ENCODE measurements at regions not wholly inside any gene's neighbourhood (a gene's known extent, or its start where the extent isn't known, plus 50 kb on each side); places are given as distances from the start of the nearest gene placed in this dataset.

DNA sequence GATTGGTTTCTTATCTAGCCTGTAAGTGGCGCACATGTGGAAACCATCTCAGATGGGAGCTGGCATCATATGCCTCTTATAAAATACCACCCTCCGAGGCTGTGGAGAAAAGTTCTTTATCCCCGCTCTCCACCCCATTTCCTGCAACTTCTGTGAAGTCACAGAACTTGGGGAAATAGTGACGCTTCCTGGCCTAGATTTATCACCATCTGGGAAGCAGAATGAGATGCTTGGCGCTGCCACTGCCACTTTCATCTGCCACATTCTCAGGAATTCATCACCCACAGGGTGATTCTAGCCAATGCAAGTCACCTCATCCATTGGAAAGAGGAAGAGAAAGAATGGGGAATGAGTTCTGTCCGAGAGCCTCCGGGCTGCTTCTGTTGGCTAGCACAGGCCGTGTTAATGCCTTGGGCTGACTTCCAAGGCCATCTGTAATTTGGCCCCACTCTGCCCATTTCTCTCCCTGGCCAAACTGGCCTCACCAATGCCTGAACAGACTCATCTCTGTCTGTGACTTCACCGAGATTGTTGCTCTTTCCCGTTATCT lies 148.8 kb upstream of the SOX4 start:
- Mint-ChIP-seq H3K4me3 (no peak overlapping the region), H3K27ac (no peak overlapping the region), H3K27me3 (ENCODE audit: low read depth) (peaks cover 39% of the 10 kb centered on the region), H3K36me3 (ENCODE audit: low read depth) (peaks cover 6% of the 10 kb centered on the region), H3K4me1 (ENCODE audit: low read depth) (peaks cover 16% of the 10 kb centered on the region), H3K9me3 (ENCODE audit: insufficient read depth) (no peaks in the 10 kb centered on the region)
- no peak for ATAC-seq
- DNase-seq, result no peak
- ChIA-PET POLR2A (no interaction called here), CTCF (no interaction called here)

DNA sequence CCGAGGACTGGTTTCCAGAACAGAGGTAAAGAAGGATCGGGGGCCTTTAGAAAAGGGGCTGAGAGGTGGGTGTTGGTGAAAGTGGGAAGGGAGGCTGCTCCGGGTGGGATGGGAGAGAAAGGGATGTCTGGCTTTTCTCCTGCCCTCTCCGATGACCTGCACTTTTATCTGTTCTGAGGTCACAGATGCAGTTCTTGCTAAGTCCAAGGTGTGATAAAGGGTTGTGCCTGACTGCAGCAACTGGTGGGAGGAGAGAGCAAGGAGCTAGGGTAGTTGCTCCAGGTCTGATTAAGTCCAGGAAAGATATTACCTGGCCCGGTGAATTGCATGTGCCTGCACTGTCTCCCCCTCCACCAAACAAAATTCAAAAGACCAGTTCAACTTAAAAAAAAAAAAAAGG lies 145.6 kb upstream of the SOX4 start:
- DNase-seq (no peak), ATAC-seq (no peak)
- no peaks in the 10 kb centered on the region for H3K9me3 Mint-ChIP-seq (ENCODE audit: insufficient read depth)
- peaks cover 47% of the 10 kb centered on the region for H3K27me3 Mint-ChIP-seq (ENCODE audit: low read depth)
- ChIA-PET CTCF (no interaction called here), POLR2A (no interaction called here)
- H3K36me3 Mint-ChIP-seq (ENCODE audit: low read depth), result no peaks in the 10 kb centered on the region
- peaks cover 2% of the 10 kb centered on the region for H3K4me1 Mint-ChIP-seq (ENCODE audit: low read depth)
- H3K27ac Mint-ChIP-seq, result no peak overlapping the region
- no peak overlapping the region for H3K4me3 Mint-ChIP-seq

- POLR2A ChIA-PET, result no interaction called here
- Mint-ChIP-seq H3K27me3 (ENCODE audit: low read depth) (peaks cover 44% of the 10 kb centered on the region), H3K36me3 (ENCODE audit: low read depth) (no peaks in the 10 kb centered on the region), H3K4me1 (ENCODE audit: low read depth) (peaks cover 2% of the 10 kb centered on the region), H3K4me3 (no peak overlapping the region), H3K27ac (no peak overlapping the region), H3K9me3 (ENCODE audit: insufficient read depth) (no peaks in the 10 kb centered on the region)
- DNase-seq, result no peak
- no peak for ATAC-seq
- CTCF ChIA-PET, result no interaction called here
Measured at GRCh38 chr6:21448485-21449109, 145.0 kb upstream of the SOX4 start.

- H3K36me3 Mint-ChIP-seq (ENCODE audit: low read depth), result no peaks in the 10 kb centered on the region
- no peak for ATAC-seq
- peaks cover 37% of the 10 kb centered on the region for H3K27me3 Mint-ChIP-seq (ENCODE audit: low read depth)
- peaks cover 2% of the 10 kb centered on the region for H3K4me1 Mint-ChIP-seq (ENCODE audit: low read depth)
- POLR2A ChIA-PET, result no interaction called here
- CTCF ChIA-PET, result no interaction called here
- no peak for DNase-seq
- H3K4me3 Mint-ChIP-seq, result no peak overlapping the region
- H3K9me3 Mint-ChIP-seq (ENCODE audit: insufficient read depth), result no peaks in the 10 kb centered on the region
- H3K27ac Mint-ChIP-seq, result no peak overlapping the region
Measured at GRCh38 chr6:21450149-21450548, 143.4 kb upstream of the SOX4 start.

DNA sequence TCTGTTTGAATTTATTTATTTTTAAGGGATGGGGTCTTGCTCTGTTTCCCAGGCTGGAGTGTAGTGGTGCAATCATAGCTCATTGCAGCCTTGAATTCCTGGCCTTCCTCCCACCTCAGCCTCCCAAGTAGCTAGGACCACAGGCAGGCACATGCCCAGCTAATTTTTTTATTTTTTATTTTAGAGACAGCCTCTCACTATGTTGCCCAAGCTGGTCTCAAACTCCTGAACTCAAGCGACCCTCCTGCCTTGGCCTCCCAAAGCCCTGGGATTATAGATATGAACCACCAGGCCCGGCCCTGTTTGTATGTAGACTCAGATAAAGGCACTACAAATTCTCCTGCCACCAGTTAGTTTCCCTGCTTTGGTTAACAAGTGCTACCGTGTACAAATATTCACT lies 142.9 kb upstream of the SOX4 start:
- Mint-ChIP-seq H3K4me3 (no peak overlapping the region), H3K27ac (no peak overlapping the region), H3K4me1 (ENCODE audit: low read depth) (peaks cover 2% of the 10 kb centered on the region), H3K9me3 (ENCODE audit: insufficient read depth) (no peaks in the 10 kb centered on the region), H3K36me3 (ENCODE audit: low read depth) (no peaks in the 10 kb centered on the region), H3K27me3 (ENCODE audit: low read depth) (peaks cover 36% of the 10 kb centered on the region)
- no peak for DNase-seq
- POLR2A ChIA-PET, result no interaction called here
- no peak for ATAC-seq
- CTCF ChIA-PET, result no interaction called here

DNA sequence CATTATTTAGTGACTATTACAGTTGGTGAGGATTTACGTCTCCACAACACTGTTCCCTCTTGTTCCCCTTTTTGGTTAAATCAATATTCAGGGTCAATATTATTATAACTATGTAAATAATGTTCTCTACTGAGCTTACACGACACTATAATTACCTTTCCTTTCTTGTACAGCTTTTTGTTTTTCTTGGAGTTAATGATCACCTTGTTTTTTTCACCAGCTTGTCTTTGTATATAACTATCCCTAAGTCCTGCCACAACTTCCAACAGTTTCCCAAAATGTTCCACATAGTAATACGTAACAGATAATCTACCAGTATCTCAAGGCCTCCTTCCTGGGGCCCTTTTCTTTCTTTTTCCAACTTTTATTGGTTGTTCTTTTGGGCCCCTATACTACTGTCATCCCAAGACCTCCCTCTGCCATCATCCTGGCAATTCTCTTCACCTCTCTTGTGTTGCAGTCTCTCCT lies 142.0 kb upstream of the SOX4 start:
- ChIA-PET CTCF (no interaction called here), POLR2A (no interaction called here)
- H3K36me3 Mint-ChIP-seq (ENCODE audit: low read depth), result no peaks in the 10 kb centered on the region
- H3K4me1 Mint-ChIP-seq (ENCODE audit: low read depth), result peaks cover 2% of the 10 kb centered on the region
- ATAC-seq, result no peak
- H3K27ac Mint-ChIP-seq, result no peak overlapping the region
- no peak for DNase-seq
- H3K27me3 Mint-ChIP-seq (ENCODE audit: low read depth), result peaks cover 32% of the 10 kb centered on the region
- H3K4me3 Mint-ChIP-seq, result no peak overlapping the region
- H3K9me3 Mint-ChIP-seq (ENCODE audit: insufficient read depth), result no peaks in the 10 kb centered on the region

DNA sequence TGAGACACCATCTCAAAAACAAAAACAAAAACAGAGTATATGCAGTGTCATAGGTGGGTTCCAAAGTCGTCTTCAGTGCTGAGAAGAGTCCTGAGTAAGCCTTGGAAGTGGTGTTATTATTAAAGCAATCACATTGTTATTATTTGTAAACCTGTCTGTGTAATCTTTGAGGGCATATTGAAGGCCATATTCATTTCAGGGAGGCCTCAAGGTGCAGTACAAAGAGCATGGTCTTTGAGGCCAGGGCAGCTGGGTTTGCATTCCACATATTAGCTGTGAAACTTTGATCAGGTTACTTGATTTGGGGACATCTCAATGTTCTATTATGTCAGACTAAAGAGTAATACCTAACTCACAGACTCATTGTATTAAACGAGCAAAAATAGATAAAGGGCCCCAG lies 139.3 kb upstream of the SOX4 start:
- peaks cover 2% of the 10 kb centered on the region for H3K4me1 Mint-ChIP-seq (ENCODE audit: low read depth)
- DNase-seq, result no peak
- H3K4me3 Mint-ChIP-seq, result no peak overlapping the region
- no peak for ATAC-seq
- H3K9me3 Mint-ChIP-seq (ENCODE audit: insufficient read depth), result no peaks in the 10 kb centered on the region
- no peak overlapping the region for H3K27ac Mint-ChIP-seq
- POLR2A ChIA-PET, result no interaction called here
- no peaks in the 10 kb centered on the region for H3K36me3 Mint-ChIP-seq (ENCODE audit: low read depth)
- peaks cover 26% of the 10 kb centered on the region for H3K27me3 Mint-ChIP-seq (ENCODE audit: low read depth)
- CTCF ChIA-PET, result no interaction called here

DNA sequence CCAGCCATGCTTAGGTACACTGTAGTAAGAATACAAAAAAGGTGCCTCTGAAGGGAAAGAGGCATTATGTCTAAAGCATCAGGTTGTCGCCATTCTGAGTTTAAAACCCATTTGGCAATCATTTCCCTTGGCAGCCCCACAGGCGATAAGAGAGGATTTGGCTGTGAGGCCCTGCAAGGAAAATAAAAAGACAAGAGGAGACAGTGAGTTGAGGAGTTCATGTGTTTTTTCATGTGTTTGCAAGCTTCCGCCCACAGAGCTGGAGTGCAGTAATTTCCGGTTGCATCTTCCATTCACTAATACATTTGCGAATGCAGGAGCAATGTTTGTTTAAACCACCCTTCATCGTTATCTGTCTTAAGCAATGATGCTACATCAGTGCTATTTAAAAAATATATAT lies 138.5 kb upstream of the SOX4 start:
- Mint-ChIP-seq H3K9me3 (ENCODE audit: insufficient read depth) (no peaks in the 10 kb centered on the region), H3K4me3 (no peak overlapping the region), H3K36me3 (ENCODE audit: low read depth) (no peaks in the 10 kb centered on the region), H3K27me3 (ENCODE audit: low read depth) (peaks cover 22% of the 10 kb centered on the region), H3K27ac (no peak overlapping the region), H3K4me1 (ENCODE audit: low read depth) (peaks cover 2% of the 10 kb centered on the region)
- POLR2A ChIA-PET, result no interaction called here
- ATAC-seq (no peak), DNase-seq (no peak)
- CTCF ChIA-PET, result no interaction called here

DNA sequence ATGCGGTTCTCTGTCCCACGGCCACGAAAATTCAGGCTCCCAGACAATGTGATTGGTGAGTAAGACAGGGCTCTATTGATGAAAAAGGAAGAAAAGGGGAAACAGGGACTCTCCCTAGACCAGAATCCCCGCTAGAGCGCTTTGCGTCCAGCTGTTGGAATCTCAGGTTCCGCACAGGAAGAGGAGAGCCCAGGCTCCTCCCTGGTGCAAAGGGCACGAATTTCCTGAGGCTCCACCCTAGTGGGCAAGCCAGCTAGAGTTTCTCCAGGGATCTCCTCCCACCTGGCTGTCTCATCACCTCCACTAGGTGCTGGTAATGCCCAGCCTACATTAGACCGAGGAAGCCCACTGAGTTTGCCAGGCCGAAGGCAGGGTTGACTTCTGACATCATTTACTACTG lies 135.9 kb upstream of the SOX4 start:
- no peaks in the 10 kb centered on the region for H3K9me3 Mint-ChIP-seq (ENCODE audit: insufficient read depth)
- peaks cover 22% of the 10 kb centered on the region for H3K27me3 Mint-ChIP-seq (ENCODE audit: low read depth)
- ChIA-PET CTCF (no interaction called here), POLR2A (no interaction called here)
- DNase-seq, result no peak
- no peaks in the 10 kb centered on the region for H3K36me3 Mint-ChIP-seq (ENCODE audit: low read depth)
- ATAC-seq, result no peak
- H3K4me1 Mint-ChIP-seq (ENCODE audit: low read depth), result no peaks in the 10 kb centered on the region
- H3K27ac Mint-ChIP-seq, result no peak overlapping the region
- H3K4me3 Mint-ChIP-seq, result no peak overlapping the region

DNA sequence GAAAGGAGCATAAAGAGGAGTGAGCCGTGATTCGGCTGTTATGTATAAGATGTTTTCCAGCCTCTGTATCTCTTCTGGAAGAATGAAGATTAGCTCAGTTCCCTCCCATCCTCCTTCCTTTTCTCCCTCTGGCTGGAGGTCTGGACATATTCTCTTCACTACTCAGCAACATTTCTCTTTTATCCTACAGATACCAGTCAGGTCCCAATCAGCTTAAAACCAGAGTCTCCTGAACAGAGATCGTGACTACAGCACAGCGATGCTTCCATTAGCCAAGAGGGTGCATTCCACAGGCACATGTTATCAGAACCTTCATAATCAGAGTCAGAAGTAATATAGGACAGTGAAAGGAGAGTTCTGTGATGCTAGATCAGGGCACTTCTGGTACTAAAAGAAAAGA lies 133.9 kb upstream of the SOX4 start:
- Mint-ChIP-seq H3K27me3 (ENCODE audit: low read depth) (peaks cover 25% of the 10 kb centered on the region), H3K4me1 (ENCODE audit: low read depth) (no peaks in the 10 kb centered on the region), H3K27ac (no peak overlapping the region), H3K4me3 (no peak overlapping the region), H3K9me3 (ENCODE audit: insufficient read depth) (no peaks in the 10 kb centered on the region), H3K36me3 (ENCODE audit: low read depth) (no peaks in the 10 kb centered on the region)
- ChIA-PET POLR2A (no interaction called here), CTCF (no interaction called here)
- ATAC-seq (no peak), DNase-seq (no peak)

DNA sequence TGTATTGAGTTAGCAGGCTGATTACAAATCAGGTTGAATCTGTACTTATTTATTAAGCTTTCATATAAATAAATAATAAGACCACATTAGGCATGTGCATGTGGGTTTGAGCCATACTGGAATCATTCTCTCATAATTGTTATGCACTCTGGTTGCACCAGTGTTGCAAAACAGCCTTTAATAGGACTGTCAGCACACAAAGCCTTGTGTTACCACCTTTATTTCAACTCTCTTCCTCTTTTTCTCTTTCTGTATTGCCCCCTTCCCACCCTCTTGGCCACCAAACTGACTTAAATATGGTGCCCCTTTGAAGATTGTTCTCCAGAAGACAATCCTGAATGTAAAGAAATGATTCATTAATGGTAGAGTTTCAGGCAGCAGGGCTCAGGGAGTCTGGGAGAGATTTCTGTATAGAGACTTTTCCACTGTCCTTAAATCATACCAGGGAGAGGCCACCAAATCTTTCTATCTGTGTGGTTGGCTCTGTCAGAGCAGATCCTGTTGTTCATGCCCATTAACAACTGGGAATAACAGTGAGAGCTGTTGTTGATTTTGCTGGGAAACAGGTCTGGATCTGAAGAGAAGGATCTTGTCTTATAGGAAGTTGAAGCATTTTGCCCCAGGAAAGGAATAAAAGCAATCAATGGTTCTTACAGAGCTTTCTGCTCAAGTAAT lies 131.6 kb upstream of the SOX4 start:
- no peaks in the 10 kb centered on the region for H3K9me3 Mint-ChIP-seq (ENCODE audit: insufficient read depth)
- no peaks in the 10 kb centered on the region for H3K36me3 Mint-ChIP-seq (ENCODE audit: low read depth)
- ATAC-seq (no peak), DNase-seq (no peak)
- no peaks in the 10 kb centered on the region for H3K4me1 Mint-ChIP-seq (ENCODE audit: low read depth)
- ChIA-PET CTCF (no interaction called here), POLR2A (interaction anchor here (0.6 kb wide), 1 partner anchor 28 kb away, joined by 5 read pairs; no protein-coding TSS in a partner anchor)
- H3K4me3 Mint-ChIP-seq, result no peak overlapping the region
- no peak overlapping the region for H3K27ac Mint-ChIP-seq
- H3K27me3 Mint-ChIP-seq (ENCODE audit: low read depth), result peaks cover 20% of the 10 kb centered on the region

DNA sequence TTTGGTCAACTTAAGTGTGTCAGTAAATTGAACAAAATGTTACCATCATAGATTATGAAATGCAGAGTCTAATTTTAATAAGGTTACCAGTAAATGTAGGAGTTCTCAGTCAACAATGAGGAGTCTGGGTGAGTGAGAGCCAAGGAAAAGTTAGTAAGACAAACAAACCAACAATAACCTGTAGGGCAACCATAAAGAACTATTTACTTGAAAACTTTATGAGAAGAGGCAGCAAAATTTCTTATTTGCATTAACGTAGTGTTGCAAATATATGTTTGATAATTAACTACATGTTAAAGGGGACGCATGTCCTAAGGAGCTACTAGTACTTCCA lies 131.1 kb upstream of the SOX4 start:
- no peaks in the 10 kb centered on the region for H3K4me1 Mint-ChIP-seq (ENCODE audit: low read depth)
- peaks cover 20% of the 10 kb centered on the region for H3K27me3 Mint-ChIP-seq (ENCODE audit: low read depth)
- DNase-seq (no peak), ATAC-seq (no peak)
- no peaks in the 10 kb centered on the region for H3K36me3 Mint-ChIP-seq (ENCODE audit: low read depth)
- no peak overlapping the region for H3K4me3 Mint-ChIP-seq
- POLR2A ChIA-PET, result interaction anchor here (0.6 kb wide), 1 partner anchor 27 kb away, joined by 5 read pairs; no protein-coding TSS in a partner anchor
- H3K9me3 Mint-ChIP-seq (ENCODE audit: insufficient read depth), result no peaks in the 10 kb centered on the region
- CTCF ChIA-PET, result no interaction called here
- no peak overlapping the region for H3K27ac Mint-ChIP-seq

DNA sequence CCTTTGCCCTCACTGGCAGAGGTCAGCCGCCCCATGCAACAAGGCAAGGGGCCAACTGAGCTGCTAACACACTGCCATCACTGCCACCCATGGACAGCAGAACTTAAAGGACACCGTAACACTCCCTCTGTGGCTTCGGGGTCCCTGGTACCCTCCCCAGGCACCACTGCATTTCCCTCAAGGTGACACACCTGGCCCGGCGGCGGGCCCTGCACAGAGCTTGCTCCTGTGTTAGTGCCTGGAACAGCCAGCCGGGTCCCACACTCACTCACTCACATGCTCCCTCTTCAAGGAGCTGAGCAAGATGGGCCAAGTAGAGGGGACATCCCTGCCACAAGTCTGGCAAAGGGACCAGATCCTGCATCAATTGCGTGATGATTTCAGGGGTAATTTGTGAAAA lies 126.5 kb upstream of the SOX4 start:
- ATAC-seq (no peak), DNase-seq (no peak)
- POLR2A ChIA-PET, result no interaction called here
- H3K4me3 Mint-ChIP-seq, result no peak overlapping the region
- H3K9me3 Mint-ChIP-seq (ENCODE audit: insufficient read depth), result no peaks in the 10 kb centered on the region
- no peak overlapping the region for H3K27ac Mint-ChIP-seq
- H3K4me1 Mint-ChIP-seq (ENCODE audit: low read depth), result no peaks in the 10 kb centered on the region
- CTCF ChIA-PET, result no interaction called here
- no peaks in the 10 kb centered on the region for H3K36me3 Mint-ChIP-seq (ENCODE audit: low read depth)
- H3K27me3 Mint-ChIP-seq (ENCODE audit: low read depth), result peaks cover 13% of the 10 kb centered on the region

Measured in activated CD8-positive, alpha-beta T cell treated with anti-CD3 and anti-CD28 coated beads, Interleukin-2, amount 10 ng/mL, durations not matched to agents 7 days and 5 days (primary cell).